HG03135 (cell line): ENCODE measurements at regions not wholly inside any gene's neighbourhood (a gene's known extent, or its start where the extent isn't known, plus 50 kb on each side); places are given as distances from the start of the nearest gene placed in this dataset.
"Not testable (repeated sequence)": the region's sequence is repeated elsewhere in the genome, so short reads cannot be mapped to it uniquely, and the experiment has no call there.

ENCODE experiments used
- ATAC-seq: cut with Tn5 transposase; IDR thresholded peaks from one replicate; pipeline ENCODE4 v1.9.1; 2021; ENCODE audit warnings: mild to moderate bottlenecking, moderate library complexity; ENCODE audit not compliant: unreplicated experiment

- not testable (repeated sequence) for ATAC-seq
Observed at GRCh38 chr4:131683314-131683713, 1465.8 kb upstream of the PCDH10 start.

GRCh38 chr4:131721883-131722282 is 1427.2 kb upstream of the PCDH10 start:
- no peak for ATAC-seq

- ATAC-seq: not testable (repeated sequence)
Observed at GRCh38 chr4:131723069-131723468, 1426.0 kb upstream of the PCDH10 start.

DNA sequence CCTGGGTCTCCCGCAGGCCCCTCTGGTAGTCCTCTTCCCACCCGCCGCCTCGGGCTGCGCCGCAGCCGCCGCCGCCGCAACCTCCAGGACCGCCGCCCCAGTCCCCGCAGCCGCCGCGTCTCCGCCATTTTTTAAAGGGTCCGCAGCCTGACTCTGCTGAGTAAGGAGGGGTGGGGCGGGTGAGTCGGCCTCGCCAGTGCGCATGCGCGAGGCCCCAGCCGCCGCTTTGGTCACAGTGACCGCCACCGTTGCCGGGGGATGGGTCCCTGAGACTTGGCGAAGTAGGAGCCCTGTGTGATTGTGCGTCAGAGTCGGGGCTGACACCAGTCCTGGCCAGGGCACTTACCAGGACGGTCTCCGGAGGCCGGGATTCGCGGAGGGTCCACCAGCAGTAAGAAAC is 1424.2 kb upstream of the PCDH10 start:
- ATAC-seq: not testable (repeated sequence)

GRCh38 chr4:131725521-131725920 is 1423.6 kb upstream of the PCDH10 start:
- not testable (repeated sequence) for ATAC-seq

DNA sequence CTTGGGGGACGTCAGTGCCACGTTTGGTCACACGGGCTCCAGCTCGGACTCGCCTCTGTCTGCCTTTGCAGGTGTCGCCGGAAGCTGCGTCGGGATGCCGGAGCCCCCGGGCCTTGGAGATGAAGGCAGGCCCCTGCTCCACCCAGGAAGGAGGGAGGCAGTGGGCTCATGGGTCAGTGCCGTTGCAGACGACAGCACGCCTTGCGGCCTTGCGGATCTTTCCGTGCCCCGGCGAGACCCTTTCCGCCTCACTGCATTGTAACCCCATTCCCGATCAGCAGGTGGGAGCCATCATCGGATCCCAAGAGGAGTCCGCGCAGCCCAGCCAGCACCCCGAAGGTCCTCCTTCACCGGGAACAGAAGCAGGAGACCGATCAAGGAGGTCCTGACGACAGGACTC is 1422.2 kb upstream of the PCDH10 start:
- not testable (repeated sequence) for ATAC-seq

DNA sequence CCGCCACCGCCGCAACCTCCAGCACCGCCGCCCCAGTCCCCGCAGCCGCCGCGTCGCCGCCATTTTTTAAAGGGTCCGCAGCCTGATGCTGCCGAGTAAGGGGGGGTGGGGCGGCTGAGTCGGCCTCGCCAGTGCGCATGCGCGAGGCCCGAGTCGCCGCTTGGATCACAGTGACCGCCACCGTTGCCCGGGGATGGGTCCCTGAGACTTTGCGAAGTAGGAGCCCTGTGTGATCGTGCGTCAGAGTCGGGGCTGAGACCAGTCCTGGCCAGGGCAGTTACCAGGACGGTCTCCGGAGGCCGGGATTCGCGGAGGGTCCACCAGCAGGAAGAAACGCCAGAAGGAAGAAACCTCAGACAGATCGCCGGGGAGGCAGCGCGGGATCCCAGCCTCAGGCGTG is 1421.7 kb upstream of the PCDH10 start:
- ATAC-seq: not testable (repeated sequence)

GRCh38 chr4:131729205-131729604 is 1419.9 kb upstream of the PCDH10 start:
- ATAC-seq: not testable (repeated sequence)

- ATAC-seq: not testable (repeated sequence)
Observed at GRCh38 chr4:131729716-131730398, 1419.2 kb upstream of the PCDH10 start.

- ATAC-seq: not testable (repeated sequence)
Observed at GRCh38 chr4:131730574-131730973, 1418.5 kb upstream of the PCDH10 start.

- ATAC-seq: not testable (repeated sequence)
Observed at GRCh38 chr4:131732034-131732630, 1417.0 kb upstream of the PCDH10 start.

GRCh38 chr4:131734321-131734720 is 1414.8 kb upstream of the PCDH10 start:
- ATAC-seq: not testable (repeated sequence)

DNA sequence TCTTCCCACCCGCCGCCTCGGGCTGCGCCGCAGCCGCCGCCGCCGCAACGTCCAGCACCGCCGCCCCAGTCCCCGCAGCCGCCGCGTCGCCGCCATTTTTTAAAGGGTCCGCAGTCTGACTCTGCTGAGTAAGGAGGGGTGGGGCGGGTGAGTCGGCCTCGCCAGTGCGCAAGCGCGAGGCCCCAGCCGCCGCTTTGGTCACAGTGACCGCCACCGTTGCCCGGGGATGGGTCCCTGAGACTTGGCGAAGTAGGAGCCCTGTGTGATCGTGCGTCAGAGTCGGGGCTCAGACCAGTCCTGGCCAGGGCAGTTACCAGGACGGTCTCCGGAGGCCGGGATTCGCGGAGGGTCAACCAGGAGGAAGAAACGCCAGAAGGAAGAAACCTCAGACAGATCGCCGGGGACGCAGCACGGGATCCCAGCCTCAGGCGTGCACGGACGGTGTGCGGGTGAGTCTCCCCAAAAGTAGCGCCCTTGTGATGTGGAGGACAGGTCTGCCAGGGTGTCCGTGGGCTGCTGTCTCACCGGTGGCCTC is 1414.2 kb upstream of the PCDH10 start:
- ATAC-seq: not testable (repeated sequence)

GRCh38 chr4:131738991-131739390 is 1410.1 kb upstream of the PCDH10 start:
- not testable (repeated sequence) for ATAC-seq

- ATAC-seq: not testable (repeated sequence)
Observed at GRCh38 chr4:131741836-131742235, 1407.3 kb upstream of the PCDH10 start.

GRCh38 chr4:131742536-131743205 is 1406.4 kb upstream of the PCDH10 start:
- not testable (repeated sequence) for ATAC-seq

- ATAC-seq: not testable (repeated sequence)
Observed at GRCh38 chr4:131743348-131743747, 1405.7 kb upstream of the PCDH10 start.

DNA sequence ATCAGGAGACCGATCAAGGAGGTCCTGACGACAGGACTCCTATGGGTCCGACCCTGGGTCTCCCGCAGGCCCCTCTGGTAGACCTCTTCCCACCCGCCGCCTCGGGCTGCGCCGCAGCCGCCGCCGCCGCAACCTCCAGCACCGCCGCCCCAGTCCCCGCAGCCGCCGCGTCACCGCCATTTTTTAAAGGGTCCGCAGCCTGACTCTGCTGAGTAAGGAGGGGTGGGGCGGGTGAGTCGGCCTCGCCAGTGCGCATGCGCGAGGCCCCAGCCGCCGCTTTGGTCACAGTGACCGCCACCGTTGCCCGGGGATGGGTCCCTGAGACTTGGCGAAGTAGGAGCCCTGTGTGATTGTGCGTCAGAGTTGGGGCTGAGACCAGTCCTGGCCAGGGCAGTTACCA is 1401.9 kb upstream of the PCDH10 start:
- not testable (repeated sequence) for ATAC-seq

GRCh38 chr4:131749224-131749623 is 1399.9 kb upstream of the PCDH10 start:
- not testable (repeated sequence) for ATAC-seq

- ATAC-seq: not testable (repeated sequence)
Observed at GRCh38 chr4:131750006-131750405, 1399.1 kb upstream of the PCDH10 start.

DNA sequence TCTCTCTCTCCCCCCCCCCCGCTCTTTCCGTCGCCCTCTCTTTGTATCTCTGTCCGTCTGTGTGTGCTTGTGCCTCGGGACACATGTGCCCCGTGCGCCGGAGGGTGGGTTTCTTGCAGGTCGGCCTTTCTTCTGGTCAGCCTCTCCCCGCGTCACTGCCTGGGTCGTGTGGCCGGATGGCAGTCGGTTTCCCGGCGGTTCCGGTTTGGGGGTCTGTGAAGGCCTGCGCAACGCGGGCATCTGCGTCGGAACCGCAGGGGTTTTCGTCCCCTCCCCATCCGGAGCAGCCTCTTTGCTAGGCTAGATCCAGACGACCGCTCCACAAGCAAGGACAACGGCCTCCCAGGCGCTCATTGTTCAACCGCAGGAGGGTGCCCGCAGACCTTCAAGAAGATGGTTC is 1398.6 kb upstream of the PCDH10 start:
- not testable (repeated sequence) for ATAC-seq

- not testable (repeated sequence) for ATAC-seq
Observed at GRCh38 chr4:131762234-131762633, 1386.9 kb upstream of the PCDH10 start.
